ENCODE measurements at regions not wholly inside any gene's neighbourhood (a gene's known extent, or its start where the extent isn't known, plus 50 kb on each side); places are given as distances from the start of the nearest gene placed in this dataset.

GRCh38 chr4:177673985-177674489, 231.8 kb upstream of the AGA start:
- no peaks in the 10 kb centered on the region for H3K36me3 ChIP-seq (ENCODE audit: control insufficient read depth, insufficient read depth, low read length)
- no peak overlapping the region for H4K5ac ChIP-seq (ENCODE audit: low read depth, low read length)
- in situ Hi-C loops (cut with MboI; ENCODE audit: low sequenced_read_pairs) (no loop called here), dilution Hi-C loops (cut with HindIII; ENCODE audit: low sequenced_read_pairs, unreplicated experiment) (no loop called here), intact Hi-C loops (cut with micrococcal nuclease) (no loop called here)
- no peak overlapping the region for H3K4me3 ChIP-seq (ENCODE audit: insufficient read depth, low read depth, low read length)
- H3K4me2 ChIP-seq (ENCODE audit: low read depth, low read length) = no peak overlapping the region
- H3K56ac ChIP-seq (ENCODE audit: extremely low read depth, insufficient read depth, low read length) = no peak overlapping the region
- no peak overlapping the region for H2BK15ac ChIP-seq (ENCODE audit: low read depth, low read length)
- POLR2A ChIA-PET (ENCODE audit: unreplicated experiment) = no interaction called here
- H3K9me3 ChIP-seq (ENCODE audit: control insufficient read depth, insufficient read depth, low read length) = no peaks in the 10 kb centered on the region
- DNase-seq = no peak
- no peaks in the 10 kb centered on the region for H3K79me1 ChIP-seq (ENCODE audit: low read depth in 1 of 2, low read length in 2 of 2)
- no peak overlapping the region for H3K23ac ChIP-seq (ENCODE audit: low read depth, low read length)
- H2BK20ac ChIP-seq (ENCODE audit: low read depth, low read length) = no peak overlapping the region
- no peak overlapping the region for H2AFZ ChIP-seq (replicated peaks; ENCODE audit: low read length, poor library complexity)
- no peaks in the 10 kb centered on the region for H3K27me3 ChIP-seq (ENCODE audit: control insufficient read depth, insufficient read depth, low read length)
- ATAC-seq (ENCODE audit: low read depth) = no peak
- H2BK120ac ChIP-seq (ENCODE audit: low read depth, low read length) = no peak overlapping the region
- H3K27ac ChIP-seq (ENCODE audit: insufficient read depth, low read length) = no peak overlapping the region
- no peaks in the 10 kb centered on the region for H3K9me1 ChIP-seq (ENCODE audit: insufficient read depth, low read length)
- no peak overlapping the region for H2AK9ac ChIP-seq (replicated peaks; ENCODE audit: low read depth, low read length, poor library complexity)
- no peak overlapping the region for H3K9ac ChIP-seq (ENCODE audit: low read depth, low read length)
- no peak overlapping the region for H2AK5ac ChIP-seq (ENCODE audit: low read depth, low read length)
- H4K8ac ChIP-seq (ENCODE audit: low read depth in 2 of 2, low read length in 2 of 2) = no peak overlapping the region
- H3K18ac ChIP-seq (ENCODE audit: low read depth, low read length) = no peak overlapping the region
- no peak overlapping the region for H3K4ac ChIP-seq (ENCODE audit: low read depth, low read length)
- TF ChIP-seq RCOR1 (IDR thresholded peaks at IDR 0.05; ENCODE audit: insufficient replicate concordance, low read length) (no peak), ELK1 (IDR thresholded peaks at IDR 0.05; ENCODE audit: borderline replicate concordance, low read depth, low read length) (no peak), CTCF (conservative IDR thresholded peaks at IDR 0.05; ENCODE audit: low read depth, low read length) (no peak), MAFK (IDR thresholded peaks at IDR 0.05; ENCODE audit: low read depth, low read length) (no peak), CEBPB (IDR thresholded peaks at IDR 0.05; ENCODE audit: low read depth, low read length) (no peak), RFX5 (IDR thresholded peaks at IDR 0.05; ENCODE audit: low read depth, low read length) (no peak), MAZ (IDR thresholded peaks at IDR 0.05; ENCODE audit: borderline replicate concordance, low read depth, low read length) (no peak), FOS (IDR thresholded peaks at IDR 0.05; ENCODE audit: low read depth, low read length) (no peak)
- H3K14ac ChIP-seq (replicated peaks; ENCODE audit: low read depth, low read length) = no peak overlapping the region
- H4K91ac ChIP-seq (ENCODE audit: insufficient read depth, low read depth, low read length) = no peak overlapping the region
- H4K20me1 ChIP-seq (ENCODE audit: insufficient read depth, low read length) = no peaks in the 10 kb centered on the region
- WGBS, 2 experiments (ENCODE audit: extremely low coverage in 2 of 2, insufficient read length in 1 of 2) = no CpG with 5 or more reads among the region's 3 CpGs
- H2BK5ac ChIP-seq (ENCODE audit: low read depth, low read length, poor library complexity, severe bottlenecking) = no peak overlapping the region
- BruUV-seq (replicated peaks) = no TSS peak
- CTCF ChIA-PET = interaction anchor here (0.6 kb wide), 1 partner anchor 229 kb away, joined by 3 read pairs; no protein-coding TSS in a partner anchor
- H3K4me1 ChIP-seq (ENCODE audit: control insufficient read depth, insufficient read depth, low read length) = no peaks in the 10 kb centered on the region

Measured in IMR-90 (cell line).